Sigmoid colon (tissue), 4 donors: ENCODE measurements at regions not wholly inside any gene's neighbourhood (a gene's known extent, or its start where the extent isn't known, plus 50 kb on each side); places are given as distances from the start of the nearest gene placed in this dataset.

Experiments used
- POLR2AphosphoS5 ChIP-seq, 4 donors: sonication (generic); formaldehyde crosslinking; IDR thresholded peaks; one replicate each; pipeline ENCODE4 v1.6.1; 2017; ENCODE audit warnings: antibody characterized with exemption in 4 of 4
- TF ChIP-seq, protein P1 (sequence below), 4 experiments: fragments of 450-650 bp in 3 of 4; fragments of 200-600 bp in 1 of 4; IDR thresholded peaks; one replicate each; pipeline ENCODE4 v1.5.1; 2016 to 2019; ENCODE audit warnings: antibody characterized with exemption in 4 of 4, mild to moderate bottlenecking in 3 of 4, moderate library complexity in 2 of 4

DNA sequence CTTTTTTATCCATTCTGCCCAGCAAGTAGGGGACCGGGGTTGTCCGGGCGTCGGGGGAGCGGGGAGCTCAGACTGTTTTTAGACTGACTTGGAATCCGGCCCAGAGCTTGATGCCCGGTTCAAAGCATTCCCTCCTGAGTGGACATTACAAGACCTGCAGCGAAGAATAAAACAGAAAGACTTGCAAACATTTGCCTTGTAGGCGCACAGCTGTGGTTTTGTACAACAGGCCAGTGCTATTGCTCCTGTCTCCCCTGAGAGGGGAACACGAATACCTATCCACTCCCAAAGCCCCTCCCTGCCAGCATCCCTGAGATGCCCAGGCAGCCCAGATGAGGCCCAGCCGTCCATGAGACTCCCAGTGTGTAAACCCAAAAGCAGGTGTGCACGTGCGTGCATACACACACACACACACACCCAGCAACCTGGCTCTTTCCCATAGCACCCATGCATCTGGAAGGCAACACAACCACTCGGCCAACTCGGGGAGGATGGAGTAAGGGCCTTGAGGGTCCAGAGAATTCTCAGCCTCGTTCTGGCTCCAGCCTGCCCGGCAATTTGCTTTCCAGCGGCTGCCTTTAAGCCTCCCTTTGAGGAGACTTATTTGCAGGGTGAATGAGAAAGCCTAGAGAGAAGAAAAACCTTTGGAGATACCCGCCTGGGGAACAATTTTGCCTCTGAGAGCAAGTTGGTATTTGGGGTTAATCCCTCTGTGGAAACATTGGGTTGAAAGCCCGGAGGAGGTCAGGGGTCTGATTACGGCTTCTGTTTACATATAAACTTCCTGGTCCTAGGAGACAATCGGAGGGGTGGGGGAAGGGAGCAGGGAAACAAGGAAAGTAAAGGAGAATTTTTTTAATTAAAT, 161.0 kb upstream of the HES1 start:
- TF ChIP-seq, protein P1, sequence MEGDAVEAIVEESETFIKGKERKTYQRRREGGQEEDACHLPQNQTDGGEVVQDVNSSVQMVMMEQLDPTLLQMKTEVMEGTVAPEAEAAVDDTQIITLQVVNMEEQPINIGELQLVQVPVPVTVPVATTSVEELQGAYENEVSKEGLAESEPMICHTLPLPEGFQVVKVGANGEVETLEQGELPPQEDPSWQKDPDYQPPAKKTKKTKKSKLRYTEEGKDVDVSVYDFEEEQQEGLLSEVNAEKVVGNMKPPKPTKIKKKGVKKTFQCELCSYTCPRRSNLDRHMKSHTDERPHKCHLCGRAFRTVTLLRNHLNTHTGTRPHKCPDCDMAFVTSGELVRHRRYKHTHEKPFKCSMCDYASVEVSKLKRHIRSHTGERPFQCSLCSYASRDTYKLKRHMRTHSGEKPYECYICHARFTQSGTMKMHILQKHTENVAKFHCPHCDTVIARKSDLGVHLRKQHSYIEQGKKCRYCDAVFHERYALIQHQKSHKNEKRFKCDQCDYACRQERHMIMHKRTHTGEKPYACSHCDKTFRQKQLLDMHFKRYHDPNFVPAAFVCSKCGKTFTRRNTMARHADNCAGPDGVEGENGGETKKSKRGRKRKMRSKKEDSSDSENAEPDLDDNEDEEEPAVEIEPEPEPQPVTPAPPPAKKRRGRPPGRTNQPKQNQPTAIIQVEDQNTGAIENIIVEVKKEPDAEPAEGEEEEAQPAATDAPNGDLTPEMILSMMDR (IDR thresholded peaks at IDR 0.05), result no peak
- no peak for TF ChIP-seq POLR2AphosphoS5 (IDR thresholded peaks at IDR 0.05)
